A673 (cell line): ENCODE measurements at regions not wholly inside any gene's neighbourhood (a gene's known extent, or its start where the extent isn't known, plus 50 kb on each side); places are given as distances from the start of the nearest gene placed in this dataset.

Experiments used
- BruUV-seq: library from RNA; stranded (reverse); fragments of 400-500 nt; replicated peaks from 2 replicates; lab custom pipeline; 2021; lab: Mats Ljungman, UMichigan
- CTCF ChIA-PET: fragments of 300-600 bp; sonication (Branson Sonifier 250); formaldehyde crosslinking; loops from one replicate; lab custom pipeline; 2022; ENCODE audit warnings: antibody characterized with exemption; lab: Charles Lee
- POLR2A ChIA-PET: fragments of 300-600 bp; sonication (Branson Sonifier 250); formaldehyde crosslinking; loops from one replicate; lab custom pipeline; 2022; ENCODE audit warnings: antibody characterized with exemption; ENCODE audit not compliant: low non-redundant PET; lab: Charles Lee
- DNase-seq: peaks from one replicate; pipeline ENCODE4 v3.0.0-alpha.2; 2015; ENCODE audit warnings: low spot score
- H3K27ac ChIP-seq: fragments of 200-600 bp; sonication (generic); 2 replicates; pipeline ENCODE4 v1.5.1; 2016; ENCODE audit warnings: mixed run types, low read depth, mild to moderate bottlenecking, mixed read lengths, antibody characterized with exemption, low read length; ENCODE audit not compliant: poor library complexity, severe bottlenecking
- H3K27me3 ChIP-seq: fragments of 200-600 bp; sonication (generic); replicated peaks from 2 replicates; pipeline ENCODE4 v1.6.1; 2017; ENCODE audit warnings: mixed run types, low read depth, mild to moderate bottlenecking, mixed read lengths, antibody characterized with exemption, low read length; ENCODE audit not compliant: insufficient read depth, poor library complexity
- H3K36me3 ChIP-seq: fragments of 200-600 bp; sonication (generic); 2 replicates; pipeline ENCODE4 v1.6.1; 2016; ENCODE audit warnings: mixed run types, mild to moderate bottlenecking, mixed read lengths, antibody characterized with exemption, low read length; ENCODE audit not compliant: insufficient read depth, poor library complexity, severe bottlenecking
- H3K4me1 ChIP-seq: fragments of 200-600 bp; sonication (generic); 2 replicates; pipeline ENCODE4 v1.6.1; 2017; ENCODE audit warnings: mixed run types, mild to moderate bottlenecking, mixed read lengths, antibody characterized with exemption, low read length; ENCODE audit not compliant: insufficient read depth, poor library complexity, severe bottlenecking
- H3K4me3 ChIP-seq: fragments of 200-600 bp; sonication (generic); 2 replicates; pipeline ENCODE4 v1.5.1; 2016; ENCODE audit warnings: low read depth, mixed run types, mild to moderate bottlenecking, mixed read lengths, low read length; ENCODE audit not compliant: poor library complexity, severe bottlenecking
- H3K9me3 ChIP-seq: fragments of 200-600 bp; sonication (generic); 2 replicates; pipeline ENCODE4 v1.6.1; 2016; ENCODE audit warnings: mixed run types, low read depth, mild to moderate bottlenecking, mixed read lengths, antibody characterized with exemption, low read length; ENCODE audit not compliant: poor library complexity, severe bottlenecking
- CTCF ChIP-seq: fragments of 300-800, 200-600 bp; sonication (generic); conservative IDR thresholded peaks from 2 replicates; pipeline ENCODE4 v1.5.1; 2017; ENCODE audit warnings: low read depth, mild to moderate bottlenecking, antibody characterized with exemption, low read length, moderate library complexity, mixed read lengths
- EZH2 ChIP-seq: fragments of 200-600 bp; sonication (generic); IDR thresholded peaks from 2 replicates; pipeline ENCODE4 v1.6.1; 2017; ENCODE audit warnings: borderline replicate concordance, low read depth, mild to moderate bottlenecking, mixed read lengths, antibody characterized with exemption, low read length; ENCODE audit not compliant: poor library complexity, severe bottlenecking
- intact Hi-C: fragments of 100-400 bp; cut with micrococcal nuclease; formaldehyde crosslinking; loops from one replicate; pipeline ENCODE4 v1.10.0; 2022; ENCODE audit not compliant: unreplicated experiment

DNA sequence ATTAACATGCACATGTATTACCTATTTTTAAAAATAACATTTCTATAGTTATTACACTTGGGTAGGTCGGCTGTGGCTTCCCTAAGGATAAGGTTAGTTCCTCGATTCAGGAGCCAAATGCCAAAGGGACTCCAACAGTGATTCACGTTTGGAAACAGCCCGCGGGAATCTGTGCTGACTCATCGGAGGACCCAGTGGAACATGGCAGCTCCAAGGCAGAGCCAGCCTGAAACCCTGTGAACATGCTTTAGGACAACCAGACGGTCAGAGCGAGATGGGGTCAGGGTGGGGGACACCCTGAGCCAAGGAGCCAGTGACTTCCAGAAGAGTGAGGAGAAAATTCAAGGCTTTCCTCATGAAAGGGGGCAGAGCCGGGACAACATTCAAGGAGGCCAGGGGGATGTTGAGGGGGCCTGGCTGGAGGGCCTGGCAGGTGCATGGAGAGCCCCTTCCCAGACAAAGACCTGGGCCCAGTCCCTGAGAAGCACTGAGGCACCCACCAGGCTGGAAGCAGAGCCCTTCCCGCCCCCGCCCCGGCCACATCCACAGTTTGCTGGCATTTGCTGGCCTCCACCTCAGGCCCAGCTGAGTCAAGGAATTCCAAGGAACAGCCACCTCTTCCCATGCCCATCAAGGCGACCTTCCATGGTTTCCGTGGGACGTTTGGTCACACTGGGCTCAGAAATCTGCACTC is 133.2 kb downstream of the SNX5 start:
- no peak for TF ChIP-seq CTCF
- no peak for TF ChIP-seq EZH2
- Histone ChIP-seq H3K9me3 (no peaks in the 10 kb centered on the region), H3K4me3 (no peak overlapping the region), H3K27ac (no peak overlapping the region), H3K27me3 (no peaks in the 10 kb centered on the region), H3K36me3 (no peaks in the 10 kb centered on the region), H3K4me1 (no peaks in the 10 kb centered on the region)
- no peak for DNase-seq
- ChIA-PET POLR2A (no interaction called here), CTCF (no interaction called here)
- BruUV-seq: no TSS peak
- intact Hi-C loops: no loop called here

GRCh38 chr20:17834804-17835203 is 133.8 kb downstream of the SNX5 start:
- no peak overlapping the region for H3K27ac ChIP-seq
- no peak overlapping the region for H3K4me3 ChIP-seq
- TF ChIP-seq CTCF: no peak
- TF ChIP-seq EZH2: no peak
- DNase-seq: no peak
- H3K4me1 ChIP-seq: no peaks in the 10 kb centered on the region
- intact Hi-C loops: no loop called here
- BruUV-seq: no TSS peak
- H3K9me3 ChIP-seq: no peaks in the 10 kb centered on the region
- no peaks in the 10 kb centered on the region for H3K27me3 ChIP-seq
- ChIA-PET CTCF (no interaction called here), POLR2A (no interaction called here)
- H3K36me3 ChIP-seq: no peaks in the 10 kb centered on the region

DNA sequence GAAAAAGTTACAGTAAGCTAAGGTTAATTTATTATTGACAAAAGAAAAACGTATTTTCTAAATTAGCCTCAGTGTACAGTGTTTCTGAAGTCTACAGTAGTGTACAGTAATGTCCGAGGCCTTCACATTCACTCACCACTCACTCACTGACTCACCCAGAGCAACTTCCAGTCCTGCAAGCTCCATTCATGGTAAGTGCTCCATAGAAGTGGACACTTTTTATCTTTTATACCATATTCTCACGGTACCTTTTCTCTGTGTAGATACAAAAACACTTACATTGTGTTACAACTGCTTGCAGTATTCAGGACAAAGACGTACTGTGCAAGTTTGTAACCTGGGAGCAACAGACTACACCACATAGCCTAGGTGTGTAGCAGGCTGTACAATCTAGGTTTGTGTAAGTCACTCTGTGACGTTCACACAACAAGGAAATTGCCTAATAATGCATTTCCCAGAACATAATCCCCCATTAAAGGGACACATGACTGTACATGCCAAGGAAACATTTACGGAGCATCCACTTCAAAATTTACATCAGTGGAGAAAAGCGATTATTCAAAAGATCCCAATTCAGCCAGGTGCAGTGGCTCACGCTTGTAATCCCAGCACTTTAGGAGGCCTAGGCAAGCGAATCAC is 133.4 kb downstream of the BANF2 start:
- TF ChIP-seq CTCF (no peak), EZH2 (no peak)
- Histone ChIP-seq H3K9me3 (no peaks in the 10 kb centered on the region), H3K4me1 (no peaks in the 10 kb centered on the region), H3K27me3 (no peaks in the 10 kb centered on the region), H3K36me3 (no peaks in the 10 kb centered on the region), H3K27ac (no peak overlapping the region), H3K4me3 (no peak overlapping the region)
- CTCF ChIA-PET: no interaction called here
- DNase-seq: no peak
- no TSS peak for BruUV-seq
- POLR2A ChIA-PET: no interaction called here
- intact Hi-C loops: no loop called here
